OCI-LY3 (cell line): ENCODE measurements at regions not wholly inside any gene's neighbourhood (a gene's known extent, or its start where the extent isn't known, plus 50 kb on each side); places are given as distances from the start of the nearest gene placed in this dataset.

Experiments used
- CTCF ChIP-seq: fragments of 200-600, 300-600 bp; sonication (generic); IDR thresholded peaks from 2 replicates; pipeline ENCODE4 v1.5.1; 2014; ENCODE audit warnings: antibody characterized with exemption, low read length, low read depth
- EZH2phosphoT487 ChIP-seq: fragments of 200-600 bp; shearing (Covaris generic); IDR thresholded peaks from 2 replicates; pipeline ENCODE4 v1.6.1; 2018; ENCODE audit warnings: antibody characterized with exemption, mixed run types, low read depth

- TF ChIP-seq CTCF (no peak), EZH2phosphoT487 (no peak)
Observed at GRCh38 chr4:22932326-22932725, 239.6 kb downstream of the GBA3 start.
